NCI-H2029 treated with DMSO at 0.1 percent for 48 hours (cell line): ENCODE measurements at regions not wholly inside any gene's neighbourhood (a gene's known extent, or its start where the extent isn't known, plus 50 kb on each side); places are given as distances from the start of the nearest gene placed in this dataset.

ENCODE experiments used
- DNase-seq: peaks from one replicate; lab custom pipeline; 2025; lab: John Stamatoyannopoulos, UW

GRCh38 chr13:91079176-91079575, 268.3 kb upstream of the MIR17HG start:
- DNase-seq, result no peak

- no peak for DNase-seq
Measured at GRCh38 chr13:91085127-91085526, 262.4 kb upstream of the MIR17HG start.

- no peak for DNase-seq
Measured at GRCh38 chr13:91086936-91087716, 260.4 kb upstream of the MIR17HG start.

- DNase-seq, result no peak
Measured at GRCh38 chr13:91097269-91097668, 250.2 kb upstream of the MIR17HG start.

GRCh38 chr13:91099877-91100276, 247.6 kb upstream of the MIR17HG start:
- DNase-seq, result no peak

- no peak for DNase-seq
Measured at GRCh38 chr13:91100944-91101343, 246.5 kb upstream of the MIR17HG start.

- DNase-seq, result no peak
Measured at GRCh38 chr13:91101381-91101780, 246.1 kb upstream of the MIR17HG start.

GRCh38 chr13:91105270-91105669, 242.2 kb upstream of the MIR17HG start:
- no peak for DNase-seq

- no peak for DNase-seq
Measured at GRCh38 chr13:91106565-91106964, 240.9 kb upstream of the MIR17HG start.

GRCh38 chr13:91108315-91108714, 239.2 kb upstream of the MIR17HG start:
- no peak for DNase-seq

- DNase-seq, result no peak
Measured at GRCh38 chr13:91111476-91112200, 235.8 kb upstream of the MIR17HG start.

GRCh38 chr13:91112201-91112923, 235.1 kb upstream of the MIR17HG start:
- DNase-seq, result no peak

- DNase-seq, result no peak
Measured at GRCh38 chr13:91112924-91113277, 234.6 kb upstream of the MIR17HG start.

- DNase-seq, result no peak
Measured at GRCh38 chr13:91115776-91116175, 231.7 kb upstream of the MIR17HG start.

- DNase-seq, result no peak
Measured at GRCh38 chr13:91117351-91117750, 230.1 kb upstream of the MIR17HG start.

GRCh38 chr13:91119643-91120042, 227.8 kb upstream of the MIR17HG start:
- DNase-seq, result no peak

GRCh38 chr13:91122766-91123165, 224.7 kb upstream of the MIR17HG start:
- no peak for DNase-seq

GRCh38 chr13:91123456-91124127, 223.9 kb upstream of the MIR17HG start:
- no peak for DNase-seq

GRCh38 chr13:91126806-91127205, 220.7 kb upstream of the MIR17HG start:
- DNase-seq, result no peak

GRCh38 chr13:91127995-91128394, 219.5 kb upstream of the MIR17HG start:
- DNase-seq, result no peak

- DNase-seq, result no peak
Measured at GRCh38 chr13:91132381-91132780, 215.1 kb upstream of the MIR17HG start.

GRCh38 chr13:91132786-91133185, 214.7 kb upstream of the MIR17HG start:
- DNase-seq, result no peak
